Kidney (tissue), 13 donors: ENCODE measurements at regions not wholly inside any gene's neighbourhood (a gene's known extent, or its start where the extent isn't known, plus 50 kb on each side); places are given as distances from the start of the nearest gene placed in this dataset.
"Not testable (repeated sequence)": the region's sequence is repeated elsewhere in the genome, so short reads cannot be mapped to it uniquely, and the experiment has no call there.

Experiments used
- DNase-seq, 5 donors: peaks; one replicate each; pipeline ENCODE4 v3.0.0-alpha.2; 2013 to 2020
- FAIRE-seq: peaks from 2 replicates; lab custom pipeline; 2012; peaks lifted over from hg19 to GRCh38; lab: Jason Lieb, UNC
- H3K27ac ChIP-seq, 2 donors: one replicate each; pipeline ENCODE4 v1.7.0; 2013; ENCODE audit warnings: low read depth in 2 of 2, low read length in 2 of 2, inconsistent platforms in 1 of 2
- H3K27me3 ChIP-seq: one replicate; pipeline ENCODE4 v1.7.1; 2013; ENCODE audit warnings: low read length, inconsistent platforms; ENCODE audit not compliant: control insufficient read depth, insufficient read depth
- H3K36me3 ChIP-seq, 3 donors: one replicate each; pipeline versions ENCODE4 v1.7.0 to v1.7.1; 2013; ENCODE audit warnings: low read length in 3 of 3, control low read depth in 1 of 3, inconsistent platforms in 1 of 3; ENCODE audit not compliant: insufficient read depth in 3 of 3, control insufficient read depth in 2 of 3
- H3K4me1 ChIP-seq, 3 donors: one replicate each; pipeline versions ENCODE4 v1.7.0 to v1.7.1; 2013; ENCODE audit warnings: low read length in 3 of 3, inconsistent platforms in 1 of 3, low read depth in 1 of 3; ENCODE audit not compliant: control insufficient read depth in 2 of 3, insufficient read depth in 2 of 3
- H3K4me3 ChIP-seq, 3 donors: one replicate each; pipeline versions ENCODE4 v1.7.0 to v1.8.1; 2013; ENCODE audit warnings: low read length in 3 of 3, control low read depth in 1 of 3, inconsistent platforms in 1 of 3
- H3K9ac ChIP-seq, 3 donors: one replicate each; pipeline versions ENCODE4 v1.7.0 to v1.7.1; 2013; ENCODE audit warnings: low read length in 3 of 3, control low read depth in 1 of 3, inconsistent platforms in 1 of 3
- H3K9me3 ChIP-seq, 3 donors: one replicate each; pipeline versions ENCODE4 v1.7.0 to v1.7.1; 2013; ENCODE audit warnings: low read length in 3 of 3, control low read depth in 1 of 3, inconsistent platforms in 1 of 3; ENCODE audit not compliant: control insufficient read depth in 2 of 3, insufficient read depth in 1 of 3
- intact Hi-C: fragments of 100-400 bp; cut with DNase I; formaldehyde crosslinking; loops from one replicate; pipeline ENCODE4 v1.11.1; 2022
- TF ChIP-seq, protein P1 (sequence below): IDR thresholded peaks from 3 replicates; pipeline ENCODE4 v1.5.1; 2012; ENCODE audit warnings: mild to moderate bottlenecking, moderate library complexity, borderline replicate concordance; ENCODE audit not compliant: insufficient read depth; ENCODE audit errors: extremely low read depth
- donor health status: control.
- donor health status: control.
- donor health status: control.
- donor health status: control.
- donor health status: control.
- donor health status: DM: yes; HTN: yes; CAD: no.
- donor health status: Normal renal cell carcinoma (clear cell type).

DNA sequence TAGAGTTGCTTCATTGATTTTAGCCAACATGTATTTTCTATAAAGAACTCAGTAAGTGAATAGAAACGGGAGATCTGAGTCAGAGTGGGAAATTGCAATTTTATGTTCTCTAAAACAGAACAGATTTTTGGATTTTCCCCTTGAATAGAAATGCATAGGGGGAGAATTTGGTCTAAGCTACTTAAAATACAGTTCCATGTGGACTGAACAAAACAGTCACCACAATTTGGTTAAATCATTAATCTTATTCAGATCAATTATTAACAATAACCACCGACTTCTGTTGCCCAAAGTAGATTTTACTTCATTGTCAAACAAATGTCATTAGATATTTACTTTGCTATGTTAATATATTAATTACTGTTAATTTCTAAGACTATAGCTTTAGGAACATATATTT is 107.7 kb downstream of the SCG2 start:
- Histone ChIP-seq H3K27ac (no peak overlapping the region), H3K36me3 (no peaks in the 10 kb centered on the region), H3K9ac (no peak overlapping the region), H3K27me3 (no peaks in the 10 kb centered on the region), H3K4me3 (peak overlapping the region in 1 of 3 donors; percentile 3), H3K9me3 (no peaks in the 10 kb centered on the region), H3K4me1 (peaks cover 0 to 4% (median 0%) of the 10 kb centered on the region in 3 donors)
- intact Hi-C loops: no loop called here
- peak in 2 of 5 donors; percentile 32 to 35 for DNase-seq
- peak; percentile 8 for FAIRE-seq
- TF ChIP-seq, protein P1, sequence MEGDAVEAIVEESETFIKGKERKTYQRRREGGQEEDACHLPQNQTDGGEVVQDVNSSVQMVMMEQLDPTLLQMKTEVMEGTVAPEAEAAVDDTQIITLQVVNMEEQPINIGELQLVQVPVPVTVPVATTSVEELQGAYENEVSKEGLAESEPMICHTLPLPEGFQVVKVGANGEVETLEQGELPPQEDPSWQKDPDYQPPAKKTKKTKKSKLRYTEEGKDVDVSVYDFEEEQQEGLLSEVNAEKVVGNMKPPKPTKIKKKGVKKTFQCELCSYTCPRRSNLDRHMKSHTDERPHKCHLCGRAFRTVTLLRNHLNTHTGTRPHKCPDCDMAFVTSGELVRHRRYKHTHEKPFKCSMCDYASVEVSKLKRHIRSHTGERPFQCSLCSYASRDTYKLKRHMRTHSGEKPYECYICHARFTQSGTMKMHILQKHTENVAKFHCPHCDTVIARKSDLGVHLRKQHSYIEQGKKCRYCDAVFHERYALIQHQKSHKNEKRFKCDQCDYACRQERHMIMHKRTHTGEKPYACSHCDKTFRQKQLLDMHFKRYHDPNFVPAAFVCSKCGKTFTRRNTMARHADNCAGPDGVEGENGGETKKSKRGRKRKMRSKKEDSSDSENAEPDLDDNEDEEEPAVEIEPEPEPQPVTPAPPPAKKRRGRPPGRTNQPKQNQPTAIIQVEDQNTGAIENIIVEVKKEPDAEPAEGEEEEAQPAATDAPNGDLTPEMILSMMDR: no peak

DNA sequence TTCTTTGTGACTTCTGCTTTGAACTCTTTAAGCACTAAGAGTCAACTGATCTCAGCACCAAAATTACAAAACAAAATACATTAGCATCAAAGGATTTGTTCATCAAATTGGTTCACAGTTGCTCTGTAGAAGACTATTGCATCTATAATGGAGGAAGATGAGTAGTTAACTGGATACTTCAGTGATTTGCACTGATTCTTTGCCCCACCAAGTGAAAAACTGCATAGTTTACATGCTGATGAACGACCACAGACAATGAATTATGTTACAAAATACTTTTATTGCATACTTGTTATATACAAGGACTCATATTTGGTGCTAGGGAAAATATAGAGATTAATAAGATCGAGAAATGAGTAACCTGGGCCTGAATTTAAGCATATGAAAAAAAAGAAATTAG is 107.2 kb downstream of the SCG2 start:
- no peak overlapping the region for H3K27ac ChIP-seq
- H3K4me1 ChIP-seq: peaks cover 0 to 4% (median 0%) of the 10 kb centered on the region in 3 donors
- no peak overlapping the region for H3K4me3 ChIP-seq
- no peak for DNase-seq
- no peaks in the 10 kb centered on the region for H3K27me3 ChIP-seq
- H3K36me3 ChIP-seq: no peaks in the 10 kb centered on the region
- no peaks in the 10 kb centered on the region for H3K9me3 ChIP-seq
- TF ChIP-seq, protein P1: no peak
- H3K9ac ChIP-seq: no peak overlapping the region
- intact Hi-C loops: no loop called here
- no peak for FAIRE-seq

DNA sequence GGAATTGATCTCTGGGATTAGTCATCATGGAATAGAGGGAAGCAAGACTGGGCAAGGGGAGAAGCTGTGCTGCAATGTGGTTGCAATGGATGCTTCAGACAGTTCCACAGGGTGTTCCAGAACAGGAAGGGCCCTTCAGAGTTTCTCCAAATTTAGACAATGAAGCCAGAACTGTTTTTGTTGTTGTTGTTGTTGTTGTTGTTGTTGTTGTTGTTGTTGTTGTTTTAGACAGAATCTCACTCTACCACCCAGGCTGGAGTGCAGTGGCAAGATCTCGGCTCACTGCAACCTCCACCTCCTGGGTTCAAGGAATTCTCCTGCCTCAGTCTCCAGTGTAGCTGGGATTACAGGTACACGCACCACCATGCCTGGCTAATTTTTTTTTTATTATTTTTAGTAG is 105.3 kb downstream of the SCG2 start:
- FAIRE-seq, DNase-seq, H3K36me3 ChIP-seq, H3K9me3 ChIP-seq, H3K27ac ChIP-seq, H3K27me3 ChIP-seq, intact Hi-C loops, H3K9ac ChIP-seq, H3K4me3 ChIP-seq: not testable (repeated sequence)
- peaks cover 0 to 11% (median 0%) of the 10 kb centered on the region in 3 donors for H3K4me1 ChIP-seq

DNA sequence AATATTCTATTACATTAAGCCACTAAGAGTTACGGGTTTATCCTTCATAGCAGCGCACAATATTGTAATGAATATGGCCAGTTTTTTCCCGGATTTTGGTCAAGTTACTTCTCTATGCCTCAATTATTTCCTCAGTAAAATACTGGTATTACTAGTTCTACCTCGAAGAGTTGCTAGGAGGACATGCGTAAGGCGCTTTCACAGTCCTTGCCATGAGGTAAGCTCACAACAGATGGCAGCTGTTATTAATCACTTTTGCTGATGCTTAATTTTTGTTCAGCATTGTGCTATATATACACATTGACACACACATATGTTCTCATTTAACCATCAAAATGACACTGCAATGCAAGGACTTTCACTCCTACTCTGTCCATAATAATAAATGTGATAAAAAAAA is 101.5 kb downstream of the SCG2 start:
- Histone ChIP-seq H3K4me3 (no peak overlapping the region), H3K9me3 (no peaks in the 10 kb centered on the region), H3K4me1 (peaks cover 0 to 7% (median 0%) of the 10 kb centered on the region in 3 donors), H3K36me3 (no peaks in the 10 kb centered on the region), H3K27me3 (no peaks in the 10 kb centered on the region), H3K9ac (no peak overlapping the region), H3K27ac (no peak overlapping the region)
- intact Hi-C loops: no loop called here
- FAIRE-seq (no peak), DNase-seq (no peak)
- TF ChIP-seq, protein P1: no peak
